Neuronal stem cell (in vitro differentiated cells): ENCODE measurements at regions not wholly inside any gene's neighbourhood (a gene's known extent, or its start where the extent isn't known, plus 50 kb on each side); places are given as distances from the start of the nearest gene placed in this dataset.
A peak's percentile ranks its signal among the peaks of the same experiment; 100 is the strongest.

Experiments used
- DNase-seq: peaks from one replicate; pipeline ENCODE4 v3.0.0-alpha.2; 2013; ENCODE audit warnings: low spot score
- H2AFZ ChIP-seq: one replicate; pipeline ENCODE4 v1.6.1; 2013; ENCODE audit warnings: mild to moderate bottlenecking, low read length, inconsistent platforms
- H2AK5ac ChIP-seq: 2 replicates; pipeline ENCODE4 v1.6.1; 2013; ENCODE audit warnings: low read depth, mild to moderate bottlenecking, inconsistent platforms, low read length, moderate library complexity, mixed read lengths
- H2BK120ac ChIP-seq: 2 replicates; pipeline ENCODE4 v1.6.1; 2013; ENCODE audit warnings: low read depth, mild to moderate bottlenecking, inconsistent platforms, low read length, moderate library complexity, mixed read lengths
- H2BK12ac ChIP-seq: one replicate; pipeline ENCODE4 v1.6.1; 2013; ENCODE audit warnings: low read length, inconsistent platforms
- H2BK15ac ChIP-seq: 2 replicates; pipeline ENCODE4 v1.6.1; 2013; ENCODE audit warnings: mild to moderate bottlenecking, low read length, inconsistent platforms, mixed read lengths
- H2BK5ac ChIP-seq: one replicate; pipeline ENCODE4 v1.6.1; 2013; ENCODE audit warnings: inconsistent platforms, mild to moderate bottlenecking, low read length, moderate library complexity
- H3K14ac ChIP-seq: one replicate; pipeline ENCODE4 v1.6.1; 2013; ENCODE audit warnings: low read length, inconsistent platforms
- H3K18ac ChIP-seq: 2 replicates; pipeline ENCODE4 v1.6.1; 2013; ENCODE audit warnings: low read length, inconsistent platforms
- H3K23ac ChIP-seq: 2 replicates; pipeline ENCODE4 v1.6.1; 2013; ENCODE audit warnings: low read depth, mild to moderate bottlenecking, mixed read lengths, low read length, inconsistent platforms; ENCODE audit not compliant: poor library complexity
- H3K27ac ChIP-seq: replicated peaks from 3 replicates; pipeline ENCODE4 v1.5.1; 2013; ENCODE audit warnings: low read length, inconsistent platforms
- H3K27me3 ChIP-seq, 3 experiments: 2 replicates each; pipeline ENCODE4 v1.6.1; 2013; ENCODE audit warnings: low read length in 3 of 3, mild to moderate bottlenecking in 2 of 3, inconsistent platforms in 1 of 3, low read depth in 1 of 3, mixed read lengths in 1 of 3, moderate library complexity in 1 of 3; ENCODE audit not compliant: control insufficient read depth in 3 of 3, insufficient read depth in 3 of 3
- H3K36me3 ChIP-seq, 2 donors: replicated peaks in 1 of 2; 2 replicates each; pipeline ENCODE4 v1.6.1; 2013; ENCODE audit warnings: low read length in 2 of 2; ENCODE audit not compliant: control insufficient read depth in 2 of 2, insufficient read depth in 2 of 2
- H3K4ac ChIP-seq: 2 replicates; pipeline ENCODE4 v1.6.1; 2013; ENCODE audit warnings: inconsistent platforms, mild to moderate bottlenecking, low read length, moderate library complexity
- H3K4me1 ChIP-seq, 2 donors: 1 replicate in 1 of 2; 2 replicates in 1 of 2; pipeline ENCODE4 v1.6.1; 2013; ENCODE audit warnings: low read length in 2 of 2, low read depth in 1 of 2; ENCODE audit not compliant: control insufficient read depth in 2 of 2, insufficient read depth in 1 of 2
- H3K4me2 ChIP-seq: one replicate; pipeline ENCODE4 v1.6.1; 2013; ENCODE audit warnings: mild to moderate bottlenecking, low read length, inconsistent platforms; ENCODE audit not compliant: insufficient read depth, poor library complexity, severe bottlenecking
- H3K4me3 ChIP-seq, 2 donors: 2 replicates each; pipeline ENCODE4 v1.5.1; 2013; ENCODE audit warnings: low read length in 2 of 2, mild to moderate bottlenecking in 2 of 2, inconsistent platforms in 1 of 2, moderate library complexity in 1 of 2
- H3K79me1 ChIP-seq: one replicate; pipeline ENCODE4 v1.6.1; 2013; ENCODE audit warnings: low read depth, mild to moderate bottlenecking, inconsistent platforms, low read length, moderate library complexity
- H3K9ac ChIP-seq: one replicate; pipeline ENCODE4 v1.6.1; 2013; ENCODE audit warnings: mild to moderate bottlenecking, low read depth, low read length, inconsistent platforms; ENCODE audit not compliant: poor library complexity
- H3K9me3 ChIP-seq, 2 donors: replicated peaks in 1 of 2; 2 replicates each; pipeline versions ENCODE3 to v1.6.1; 2013; ENCODE audit warnings: low read length in 2 of 2, mild to moderate bottlenecking in 2 of 2, inconsistent platforms in 1 of 2, low read depth in 1 of 2, mixed read lengths in 1 of 2, moderate library complexity in 1 of 2; ENCODE audit not compliant: control insufficient read depth in 2 of 2, insufficient read depth in 1 of 2
- H4K8ac ChIP-seq: one replicate; pipeline ENCODE4 v1.6.1; 2013; ENCODE audit warnings: low read depth, mild to moderate bottlenecking, inconsistent platforms, low read length, moderate library complexity
- H4K91ac ChIP-seq: one replicate; pipeline ENCODE4 v1.6.1; 2013; ENCODE audit warnings: low read length, low read depth, mild to moderate bottlenecking, inconsistent platforms; ENCODE audit not compliant: poor library complexity
- WGBS, 2 donors: extraction: QIAGEN DNeasy Blood & Tissue Kit; methylation state at CpG; one replicate each; pipeline ENCODE4 v1.1.7; 2013; ENCODE audit warnings: missing lambda C conversion rate in 2 of 2, mixed read lengths in 1 of 2; ENCODE audit not compliant: insufficient read length in 2 of 2, insufficient replicate concordance in 1 of 2; ENCODE audit errors: extremely low coverage in 2 of 2; 5-methylcytosine and 5-hydroxymethylcytosine counted together

GRCh38 chr20:48547664-48548063, 280.1 kb downstream of the PREX1 start:
- Histone ChIP-seq H3K27ac (no peak overlapping the region), H2AFZ (no peak overlapping the region), H3K14ac (peak overlapping the region; percentile 42), H3K9me3 (no peaks in the 10 kb centered on the region), H3K4me1 (peaks cover 0 to 2% of the 10 kb centered on the region in 2 donors), H2AK5ac (no peak overlapping the region), H4K91ac (no peak overlapping the region), H2BK5ac (no peak overlapping the region), H2BK12ac (no peak overlapping the region), H3K36me3 (no peaks in the 10 kb centered on the region), H4K8ac (no peak overlapping the region), H3K4me3 (no peak overlapping the region), H3K9ac (no peak overlapping the region), H3K4me2 (no peak overlapping the region), H2BK15ac (no peak overlapping the region), H3K23ac (no peak overlapping the region), H3K79me1 (no peaks in the 10 kb centered on the region), H3K18ac (no peak overlapping the region), H3K27me3 (peaks cover 0 to 3% (median 0%) of the 10 kb centered on the region in 3 experiments), H2BK120ac (no peak overlapping the region), H3K4ac (no peak overlapping the region)
- WGBS, 2 donors, result no CpG with 5 or more reads among the region's 7 CpGs
- DNase-seq, result no peak

- no peak for DNase-seq
Measured at GRCh38 chr20:48544402-48545339, 283.1 kb downstream of the PREX1 start.

DNA sequence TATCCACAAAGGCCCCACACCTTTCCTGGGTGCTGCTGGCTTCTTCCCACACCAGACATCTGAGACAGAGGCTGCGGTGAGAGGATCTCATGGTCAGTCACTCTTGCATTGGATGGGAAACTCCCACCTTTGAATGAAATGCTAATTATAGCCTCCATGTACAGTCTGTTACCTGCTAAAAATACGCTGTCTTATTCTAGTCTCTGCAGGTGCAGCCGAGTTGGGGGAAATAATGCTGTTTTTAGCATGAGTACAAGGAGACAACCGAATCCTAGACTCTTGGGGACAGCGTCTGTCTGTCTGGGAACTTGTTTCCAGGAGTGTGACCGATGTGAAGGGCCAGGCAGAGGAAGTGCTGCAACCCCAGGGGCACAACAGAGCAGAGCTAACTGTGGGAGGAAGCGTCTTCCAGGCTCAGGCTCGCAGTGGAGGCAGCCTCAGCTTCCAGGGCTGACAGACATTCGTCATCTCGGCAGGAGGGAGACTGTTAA, 286.2 kb downstream of the PREX1 start:
- Histone ChIP-seq H3K9me3 (no peaks in the 10 kb centered on the region), H4K8ac (no peak overlapping the region), H3K9ac (no peak overlapping the region), H2BK120ac (no peak overlapping the region), H3K27me3 (peaks cover 0 to 5% (median 0%) of the 10 kb centered on the region in 3 experiments), H3K79me1 (no peaks in the 10 kb centered on the region), H3K18ac (peak overlapping the region; percentile 30), H3K23ac (peak overlapping the region; percentile 82), H2AK5ac (peak overlapping the region; percentile 66), H3K4me1 (peaks cover 8 to 13% of the 10 kb centered on the region in 2 donors), H3K4ac (peak overlapping the region; percentile 17), H2BK12ac (peak overlapping the region; percentile 33), H3K4me2 (no peak overlapping the region), H4K91ac (no peak overlapping the region), H2AFZ (no peak overlapping the region), H3K4me3 (peak overlapping the region in 1 of 2 donors; percentile 6), H2BK5ac (no peak overlapping the region), H3K14ac (no peak overlapping the region), H3K36me3 (no peaks in the 10 kb centered on the region), H3K27ac (no peak overlapping the region), H2BK15ac (no peak overlapping the region)
- no peak for DNase-seq
- WGBS, 2 donors, result no CpG with 5 or more reads among the region's 10 CpGs

More at GRCh38 chr20:48544402-48545339, 283.1 kb downstream of the PREX1 start:
- Histone ChIP-seq H4K91ac (no peak overlapping the region), H3K9me3 (no peaks in the 10 kb centered on the region), H4K8ac (no peak overlapping the region), H3K79me1 (no peaks in the 10 kb centered on the region), H3K27me3 (peaks cover 0 to 3% (median 0%) of the 10 kb centered on the region in 3 experiments), H2AK5ac (no peak overlapping the region), H3K4ac (no peak overlapping the region), H3K27ac (no peak overlapping the region), H2BK120ac (no peak overlapping the region), H3K4me3 (peak overlapping the region in 1 of 2 donors; percentile 10), H3K9ac (peak overlapping the region; percentile 45), H3K36me3 (no peaks in the 10 kb centered on the region), H2BK15ac (peak overlapping the region; percentile 42), H2AFZ (no peak overlapping the region), H2BK12ac (peak overlapping the region; percentile 35), H3K4me1 (peaks cover 0 to 6% of the 10 kb centered on the region in 2 donors), H3K4me2 (no peak overlapping the region), H3K18ac (peak overlapping the region; percentile 50), H3K23ac (peak overlapping the region; percentile 81), H2BK5ac (no peak overlapping the region), H3K14ac (no peak overlapping the region)
- WGBS, 2 donors, result no CpG with 5 or more reads among the region's 6 CpGs

GRCh38 chr20:48538856-48539255, 288.9 kb downstream of the PREX1 start:
- Histone ChIP-seq H3K4me3 (no peak overlapping the region), H3K14ac (no peak overlapping the region), H2BK5ac (no peak overlapping the region), H3K27me3 (peaks cover 0 to 5% (median 0%) of the 10 kb centered on the region in 3 experiments), H3K9me3 (no peaks in the 10 kb centered on the region), H2BK12ac (no peak overlapping the region), H3K36me3 (no peaks in the 10 kb centered on the region), H2BK120ac (no peak overlapping the region), H3K79me1 (no peaks in the 10 kb centered on the region), H3K9ac (no peak overlapping the region), H2BK15ac (no peak overlapping the region), H3K4me1 (peaks cover 8 to 13% of the 10 kb centered on the region in 2 donors), H4K91ac (no peak overlapping the region), H3K27ac (peak overlapping the region; percentile 74), H3K4me2 (peak overlapping the region; percentile 13), H4K8ac (no peak overlapping the region), H3K18ac (no peak overlapping the region), H2AK5ac (no peak overlapping the region), H3K23ac (no peak overlapping the region), H3K4ac (no peak overlapping the region), H2AFZ (no peak overlapping the region)
- WGBS, 2 donors, result no CpG with 5 or more reads among the region's 3 CpGs
- DNase-seq, result no peak
